ENCODE measurements at regions not wholly inside any gene's neighbourhood (a gene's known extent, or its start where the extent isn't known, plus 50 kb on each side); places are given as distances from the start of the nearest gene placed in this dataset.

- Histone ChIP-seq H3K27me3 (ENCODE audit: control insufficient read depth in 1 of 2, insufficient read depth in 1 of 2, low read length in 2 of 2) (peaks cover 0 to 22% of the 10 kb centered on the region in 2 experiments), H4K91ac (ENCODE audit: low read length) (no peak overlapping the region), H4K8ac (ENCODE audit: low read length) (no peak overlapping the region), H3K4me1 (ENCODE audit: control insufficient read depth, insufficient read depth, low read depth, low read length) (peaks cover 5% of the 10 kb centered on the region), H3K4ac (ENCODE audit: low read depth in 1 of 2, low read length in 2 of 2) (no peak overlapping the region), H3K79me1 (replicated peaks; ENCODE audit: low read length, poor library complexity, severe bottlenecking) (no peaks in the 10 kb centered on the region), H3K18ac (ENCODE audit: low read depth in 1 of 2, low read length in 2 of 2) (no peak overlapping the region), H3K27ac (ENCODE audit: low read length, poor library complexity, severe bottlenecking) (no peak overlapping the region), H3K4me2 (ENCODE audit: low read length, poor library complexity, severe bottlenecking) (no peak overlapping the region), H2AK5ac (ENCODE audit: low read length, severe bottlenecking) (no peak overlapping the region), H3K9ac (ENCODE audit: low read length) (no peak overlapping the region), H2BK15ac (ENCODE audit: low read depth, poor library complexity, severe bottlenecking) (no peak overlapping the region), H3K23ac (ENCODE audit: low read length in 2 of 2) (no peak overlapping the region), H2BK12ac (ENCODE audit: low read length in 2 of 2) (no peak overlapping the region), H3K4me3 (ENCODE audit: insufficient read depth in 1 of 2, low read depth in 1 of 2, low read length in 2 of 2) (no peak overlapping the region), H2AFZ (ENCODE audit: low read depth, low read length) (no peak overlapping the region), H2BK5ac (ENCODE audit: low read depth, low read length, poor library complexity, severe bottlenecking) (no peak overlapping the region), H2BK120ac (ENCODE audit: low read depth, low read length) (no peak overlapping the region), H3K36me3 (ENCODE audit: control insufficient read depth in 1 of 2, insufficient read depth in 2 of 2, low read depth in 1 of 2, low read length in 2 of 2) (no peaks in the 10 kb centered on the region), H3K14ac (ENCODE audit: low read length in 2 of 2) (no peak overlapping the region), H3K9me3 (ENCODE audit: control insufficient read depth, low read length) (no peaks in the 10 kb centered on the region)
- WGBS = 100% methylated on average over 1 of the region's 1 CpG
- DNase-seq = no peak
Observed at GRCh38 chr16:54421220-54421619, 134.6 kb upstream of the IRX3 start.

- Histone ChIP-seq H3K4me1 (ENCODE audit: control insufficient read depth, insufficient read depth, low read depth, low read length) (peaks cover 2% of the 10 kb centered on the region), H3K36me3 (ENCODE audit: control insufficient read depth in 1 of 2, insufficient read depth in 2 of 2, low read depth in 1 of 2, low read length in 2 of 2) (no peaks in the 10 kb centered on the region), H2BK120ac (ENCODE audit: low read depth, low read length) (no peak overlapping the region), H3K18ac (ENCODE audit: low read depth in 1 of 2, low read length in 2 of 2) (no peak overlapping the region), H2BK5ac (ENCODE audit: low read depth, low read length, poor library complexity, severe bottlenecking) (no peak overlapping the region), H3K14ac (ENCODE audit: low read length in 2 of 2) (no peak overlapping the region), H2BK12ac (ENCODE audit: low read length in 2 of 2) (no peak overlapping the region), H4K8ac (ENCODE audit: low read length) (no peak overlapping the region), H2BK15ac (ENCODE audit: low read depth, poor library complexity, severe bottlenecking) (no peak overlapping the region), H2AK5ac (ENCODE audit: low read length, severe bottlenecking) (no peak overlapping the region), H3K4me2 (ENCODE audit: low read length, poor library complexity, severe bottlenecking) (no peak overlapping the region), H3K4ac (ENCODE audit: low read depth in 1 of 2, low read length in 2 of 2) (no peak overlapping the region), H3K27ac (ENCODE audit: low read length, poor library complexity, severe bottlenecking) (no peak overlapping the region), H3K9me3 (ENCODE audit: control insufficient read depth, low read length) (no peaks in the 10 kb centered on the region), H3K79me1 (replicated peaks; ENCODE audit: low read length, poor library complexity, severe bottlenecking) (no peaks in the 10 kb centered on the region), H3K23ac (ENCODE audit: low read length in 2 of 2) (no peak overlapping the region), H3K27me3 (ENCODE audit: control insufficient read depth in 1 of 2, insufficient read depth in 1 of 2, low read length in 2 of 2) (peaks cover 0 to 12% of the 10 kb centered on the region in 2 experiments), H3K4me3 (ENCODE audit: insufficient read depth in 1 of 2, low read depth in 1 of 2, low read length in 2 of 2) (no peak overlapping the region), H3K9ac (ENCODE audit: low read length) (no peak overlapping the region), H4K91ac (ENCODE audit: low read length) (no peak overlapping the region), H2AFZ (ENCODE audit: low read depth, low read length) (no peak overlapping the region)
- no peak for DNase-seq
- 64% methylated on average over 2 of the region's 3 CpGs for WGBS
Observed at GRCh38 chr16:54418903-54419302, 132.3 kb upstream of the IRX3 start.

- no peak overlapping the region for H3K18ac ChIP-seq (ENCODE audit: low read depth in 1 of 2, low read length in 2 of 2)
- no peak overlapping the region for H3K27ac ChIP-seq (ENCODE audit: low read length, poor library complexity, severe bottlenecking)
- no peaks in the 10 kb centered on the region for H3K9me3 ChIP-seq (ENCODE audit: control insufficient read depth, low read length)
- H3K4me1 ChIP-seq (ENCODE audit: control insufficient read depth, insufficient read depth, low read depth, low read length) = no peaks in the 10 kb centered on the region
- no peak overlapping the region for H4K8ac ChIP-seq (ENCODE audit: low read length)
- no peak overlapping the region for H2BK120ac ChIP-seq (ENCODE audit: low read depth, low read length)
- no peak overlapping the region for H2AK5ac ChIP-seq (ENCODE audit: low read length, severe bottlenecking)
- 88% methylated on average over 1 of the region's 2 CpGs for WGBS
- no peak overlapping the region for H2BK12ac ChIP-seq (ENCODE audit: low read length in 2 of 2)
- no peak overlapping the region for H2BK15ac ChIP-seq (ENCODE audit: low read depth, poor library complexity, severe bottlenecking)
- H3K9ac ChIP-seq (ENCODE audit: low read length) = no peak overlapping the region
- no peak overlapping the region for H2BK5ac ChIP-seq (ENCODE audit: low read depth, low read length, poor library complexity, severe bottlenecking)
- H3K23ac ChIP-seq (ENCODE audit: low read length in 2 of 2) = no peak overlapping the region
- no peak overlapping the region for H3K4me2 ChIP-seq (ENCODE audit: low read length, poor library complexity, severe bottlenecking)
- H3K36me3 ChIP-seq (ENCODE audit: control insufficient read depth in 1 of 2, insufficient read depth in 2 of 2, low read depth in 1 of 2, low read length in 2 of 2) = no peaks in the 10 kb centered on the region
- no peak overlapping the region for H3K4ac ChIP-seq (ENCODE audit: low read depth in 1 of 2, low read length in 2 of 2)
- no peak overlapping the region for H2AFZ ChIP-seq (ENCODE audit: low read depth, low read length)
- H3K14ac ChIP-seq (ENCODE audit: low read length in 2 of 2) = no peak overlapping the region
- H3K79me1 ChIP-seq (replicated peaks; ENCODE audit: low read length, poor library complexity, severe bottlenecking) = no peaks in the 10 kb centered on the region
- H3K4me3 ChIP-seq (ENCODE audit: insufficient read depth in 1 of 2, low read depth in 1 of 2, low read length in 2 of 2) = no peak overlapping the region
- H3K27me3 ChIP-seq (ENCODE audit: control insufficient read depth in 1 of 2, insufficient read depth in 1 of 2, low read length in 2 of 2) = peaks cover 0 to 21% of the 10 kb centered on the region in 2 experiments
- H4K91ac ChIP-seq (ENCODE audit: low read length) = no peak overlapping the region
- DNase-seq = no peak
Observed at GRCh38 chr16:54417384-54417783, 130.8 kb upstream of the IRX3 start.

- 97% methylated on average over 7 of the region's 7 CpGs for WGBS
Observed at GRCh38 chr16:54414671-54415070, 128.1 kb upstream of the IRX3 start.

More at GRCh38 chr16:54414671-54415070, 128.1 kb upstream of the IRX3 start:
- Histone ChIP-seq H3K9ac (ENCODE audit: low read length) (no peak overlapping the region), H3K4ac (ENCODE audit: low read depth in 1 of 2, low read length in 2 of 2) (no peak overlapping the region), H2AFZ (ENCODE audit: low read depth, low read length) (no peak overlapping the region), H2BK5ac (ENCODE audit: low read depth, low read length, poor library complexity, severe bottlenecking) (no peak overlapping the region), H2BK15ac (ENCODE audit: low read depth, poor library complexity, severe bottlenecking) (no peak overlapping the region), H3K23ac (ENCODE audit: low read length in 2 of 2) (no peak overlapping the region), H3K27ac (ENCODE audit: low read length, poor library complexity, severe bottlenecking) (no peak overlapping the region), H3K4me1 (ENCODE audit: control insufficient read depth, insufficient read depth, low read depth, low read length) (no peaks in the 10 kb centered on the region), H2AK5ac (ENCODE audit: low read length, severe bottlenecking) (no peak overlapping the region), H3K18ac (ENCODE audit: low read depth in 1 of 2, low read length in 2 of 2) (no peak overlapping the region), H4K8ac (ENCODE audit: low read length) (no peak overlapping the region), H3K79me1 (replicated peaks; ENCODE audit: low read length, poor library complexity, severe bottlenecking) (no peaks in the 10 kb centered on the region), H2BK120ac (ENCODE audit: low read depth, low read length) (no peak overlapping the region), H4K91ac (ENCODE audit: low read length) (no peak overlapping the region), H3K14ac (ENCODE audit: low read length in 2 of 2) (no peak overlapping the region), H3K36me3 (ENCODE audit: control insufficient read depth in 1 of 2, insufficient read depth in 2 of 2, low read depth in 1 of 2, low read length in 2 of 2) (no peaks in the 10 kb centered on the region), H3K4me2 (ENCODE audit: low read length, poor library complexity, severe bottlenecking) (no peak overlapping the region), H3K27me3 (ENCODE audit: control insufficient read depth in 1 of 2, insufficient read depth in 1 of 2, low read length in 2 of 2) (peaks cover 3 to 38% of the 10 kb centered on the region in 2 experiments), H3K4me3 (ENCODE audit: insufficient read depth in 1 of 2, low read depth in 1 of 2, low read length in 2 of 2) (no peak overlapping the region), H3K9me3 (ENCODE audit: control insufficient read depth, low read length) (no peaks in the 10 kb centered on the region), H2BK12ac (ENCODE audit: low read length in 2 of 2) (no peak overlapping the region)
- no peak for DNase-seq
